ENCODE measurements at regions not wholly inside any gene's neighbourhood (a gene's known extent, or its start where the extent isn't known, plus 50 kb on each side); places are given as distances from the start of the nearest gene placed in this dataset.
"Not testable (repeated sequence)": the region's sequence is repeated elsewhere in the genome, so short reads cannot be mapped to it uniquely, and the experiment has no call there.

GRCh38 chr5:99187611-99188010, 258.8 kb upstream of the CHD1 start:
- no peak for TF ChIP-seq CTCF (IDR thresholded peaks at IDR 0.05; ENCODE audit: low read depth, low read length, missing control alignments)
- H3K4me3 ChIP-seq (ENCODE audit: low read depth, low read length): no peak overlapping the region
- DNase-seq (ENCODE audit: low read depth): no peak
- in situ Hi-C loops (cut with HindIII; ENCODE audit: low sequenced_read_pairs): no loop called here

GRCh38 chr5:99179206-99179605, 250.4 kb upstream of the CHD1 start:
- TF ChIP-seq CTCF (IDR thresholded peaks at IDR 0.05; ENCODE audit: low read depth, low read length, missing control alignments): no peak
- no peak overlapping the region for H3K4me3 ChIP-seq (ENCODE audit: low read depth, low read length)
- no peak for DNase-seq (ENCODE audit: low read depth)
- in situ Hi-C loops (cut with HindIII; ENCODE audit: low sequenced_read_pairs): no loop called here

GRCh38 chr5:99177796-99178195, 249.0 kb upstream of the CHD1 start:
- in situ Hi-C loops (cut with HindIII; ENCODE audit: low sequenced_read_pairs): no loop called here
- H3K4me3 ChIP-seq (ENCODE audit: low read depth, low read length): no peak overlapping the region
- TF ChIP-seq CTCF (IDR thresholded peaks at IDR 0.05; ENCODE audit: low read depth, low read length, missing control alignments): no peak
- DNase-seq (ENCODE audit: low read depth): no peak

- in situ Hi-C loops (cut with HindIII; ENCODE audit: low sequenced_read_pairs): no loop called here
- TF ChIP-seq CTCF (IDR thresholded peaks at IDR 0.05; ENCODE audit: low read depth, low read length, missing control alignments): no peak
- DNase-seq (ENCODE audit: low read depth): no peak
- no peak overlapping the region for H3K4me3 ChIP-seq (ENCODE audit: low read depth, low read length)
These were observed 247.4 kb upstream of the CHD1 start for GRCh38 chr5:99176186-99176585.

GRCh38 chr5:99169309-99169708, 240.5 kb upstream of the CHD1 start:
- DNase-seq (ENCODE audit: low read depth): peak; percentile 28
- in situ Hi-C loops (cut with HindIII; ENCODE audit: low sequenced_read_pairs): loop anchor here (25.0 kb wide), 1 partner anchor 93 kb away; no protein-coding TSS in a partner anchor
- no peak overlapping the region for H3K4me3 ChIP-seq (ENCODE audit: low read depth, low read length)
- peak; percentile 46 for TF ChIP-seq CTCF (IDR thresholded peaks at IDR 0.05; ENCODE audit: low read depth, low read length, missing control alignments)

GRCh38 chr5:99161538-99161937, 232.7 kb upstream of the CHD1 start:
- in situ Hi-C loops (cut with HindIII; ENCODE audit: low sequenced_read_pairs): loop anchor here (25.0 kb wide), 1 partner anchor 101 kb away; no protein-coding TSS in a partner anchor

GRCh38 chr5:99156688-99157087, 227.9 kb upstream of the CHD1 start:
- no peak overlapping the region for H3K4me3 ChIP-seq (ENCODE audit: low read depth, low read length)
- no peak for DNase-seq (ENCODE audit: low read depth)
- TF ChIP-seq CTCF (IDR thresholded peaks at IDR 0.05; ENCODE audit: low read depth, low read length, missing control alignments): no peak
- in situ Hi-C loops (cut with HindIII; ENCODE audit: low sequenced_read_pairs): loop anchor here (25.0 kb wide), 1 partner anchor 106 kb away; no protein-coding TSS in a partner anchor

More at GRCh38 chr5:99161538-99161937, 232.7 kb upstream of the CHD1 start:
- not testable (repeated sequence) for H3K4me3 ChIP-seq (ENCODE audit: low read depth, low read length); DNase-seq (ENCODE audit: low read depth)

GRCh38 chr5:99143283-99143795, 214.5 kb upstream of the CHD1 start:
- in situ Hi-C loops (cut with HindIII; ENCODE audit: low sequenced_read_pairs); H3K4me3 ChIP-seq (ENCODE audit: low read depth, low read length); DNase-seq (ENCODE audit: low read depth): not testable (repeated sequence)
